NOMO-1 (cell line): ENCODE measurements at regions not wholly inside any gene's neighbourhood (a gene's known extent, or its start where the extent isn't known, plus 50 kb on each side); places are given as distances from the start of the nearest gene placed in this dataset.

ENCODE experiments used
- DNase-seq, 2 experiments: peaks; one replicate each; lab custom pipeline; 2025; ENCODE audit not compliant: unreplicated experiment in 2 of 2; lab: John Stamatoyannopoulos, UW

DNA sequence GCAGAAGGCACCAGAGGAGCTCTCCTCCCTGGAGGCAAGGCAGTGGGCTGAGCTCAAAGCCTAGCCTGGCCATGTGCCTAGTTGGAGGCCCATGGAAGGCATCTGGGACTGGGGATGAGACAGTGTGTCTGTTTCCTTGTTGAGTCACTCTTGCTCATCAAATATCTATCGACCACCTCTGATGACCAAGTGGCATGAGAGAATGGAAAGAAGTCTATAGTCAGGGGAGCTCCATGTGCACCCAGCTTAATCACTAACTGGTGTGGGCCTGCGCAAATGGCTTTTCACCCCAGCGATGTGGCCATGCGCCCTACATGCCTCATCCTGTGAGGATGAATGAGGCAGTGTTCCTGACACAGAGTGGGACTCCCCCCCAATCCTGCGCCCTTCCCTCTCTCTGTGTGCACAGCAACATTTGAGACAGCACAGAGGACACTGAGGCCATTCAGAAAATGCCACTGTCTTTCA, 229.9 kb downstream of the RPS24 start:
- no peak for DNase-seq

GRCh38 chr10:78264361-78264760, 230.7 kb downstream of the RPS24 start:
- no peak for DNase-seq

DNA sequence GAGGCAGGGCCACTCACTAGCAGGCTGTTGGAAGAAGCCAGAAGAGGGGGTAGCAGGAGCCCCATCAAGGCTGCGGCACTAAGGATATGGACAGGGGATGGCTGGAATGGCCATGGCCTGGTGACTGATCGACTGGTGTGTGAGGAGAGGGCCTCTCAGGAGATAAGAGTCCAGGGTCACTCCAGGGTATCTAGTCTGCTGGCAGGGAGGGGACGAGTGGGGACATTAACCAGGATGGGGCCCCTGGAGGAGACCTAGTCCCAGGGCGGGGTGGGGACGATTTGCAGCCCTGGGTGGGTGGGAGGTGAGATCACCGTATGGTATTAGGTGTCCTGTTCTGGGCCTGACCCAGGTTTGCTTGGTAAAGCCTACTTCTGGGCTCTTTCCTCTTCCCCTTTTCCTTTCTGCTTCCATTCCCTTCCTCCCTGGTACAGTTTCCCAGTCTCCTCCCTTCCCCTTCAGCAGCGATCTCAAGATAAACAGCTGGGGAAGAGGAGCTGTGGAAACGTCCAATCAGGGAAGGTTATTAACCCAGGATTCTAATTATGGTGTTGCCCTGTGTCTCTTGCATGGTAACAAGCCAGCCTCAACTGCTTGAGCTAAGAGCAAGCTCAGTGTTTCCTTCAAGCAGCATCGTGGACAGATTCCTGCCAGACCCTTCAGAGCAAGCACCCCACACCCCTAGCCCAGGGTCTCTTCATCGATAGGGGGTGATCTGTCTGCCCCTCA, 233.2 kb downstream of the RPS24 start:
- no peak for DNase-seq

DNA sequence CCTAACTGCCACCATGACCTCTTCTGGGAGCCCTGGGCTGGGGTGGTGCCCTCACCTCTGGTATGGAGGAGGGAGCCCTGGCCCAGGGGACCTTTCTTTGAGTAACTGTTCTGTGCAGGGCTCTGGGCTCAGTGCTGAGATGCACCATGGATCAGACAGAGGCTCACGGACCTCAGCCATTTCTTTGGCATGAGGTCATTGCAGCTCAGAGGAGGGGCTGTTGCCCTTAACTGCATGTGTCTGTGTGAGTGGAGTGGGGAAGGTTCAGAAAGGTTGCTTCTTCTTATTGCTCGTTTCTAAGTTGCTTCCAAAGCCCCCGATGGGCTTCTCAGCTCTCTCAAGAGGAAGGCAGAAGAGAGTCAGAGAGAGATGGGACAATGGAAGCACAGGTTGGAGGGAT, 233.9 kb downstream of the RPS24 start:
- DNase-seq: no peak

GRCh38 chr10:78269060-78269459, 235.4 kb downstream of the RPS24 start:
- DNase-seq: no peak

DNA sequence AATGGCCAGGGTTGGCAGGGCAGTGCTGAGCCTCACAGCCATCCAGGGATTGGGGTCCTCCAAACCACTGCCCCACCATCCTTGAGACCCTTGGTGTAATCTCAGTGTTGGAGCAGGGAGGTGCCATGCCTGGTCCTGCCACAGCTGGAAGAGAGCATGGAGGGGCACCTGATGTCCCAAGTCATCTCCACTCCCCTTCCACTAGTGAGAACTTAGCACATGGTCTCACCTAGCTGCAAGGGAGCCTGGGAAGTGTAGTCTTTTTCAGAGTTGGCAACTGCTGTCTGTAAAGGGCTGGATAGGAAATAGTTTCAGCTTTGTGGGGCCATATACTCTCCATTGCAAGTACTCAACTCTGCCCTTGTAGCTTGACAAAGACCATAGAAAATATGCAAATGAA, 238.7 kb downstream of the RPS24 start:
- DNase-seq: no peak

DNA sequence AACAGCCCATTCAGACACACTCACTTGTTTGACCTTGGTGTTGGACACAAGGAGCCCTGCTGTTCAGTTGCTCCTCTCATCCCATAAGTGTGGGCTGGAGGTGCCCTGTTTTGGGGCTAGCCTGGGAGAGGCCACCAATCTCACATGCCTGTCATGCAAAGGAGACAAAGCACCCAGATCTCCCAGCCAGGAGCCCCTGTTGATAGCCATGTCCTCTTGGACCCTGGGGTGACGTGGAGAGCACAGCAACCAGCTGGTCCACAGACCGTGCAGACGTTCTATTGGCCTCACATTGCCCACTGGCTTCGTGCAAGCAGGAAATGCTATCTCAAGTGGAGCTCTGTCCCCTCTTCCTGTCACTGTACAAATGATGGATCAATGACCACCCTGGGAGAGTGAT, 240.8 kb downstream of the RPS24 start:
- no peak for DNase-seq

GRCh38 chr10:78276139-78276538, 242.5 kb downstream of the RPS24 start:
- DNase-seq: no peak

DNA sequence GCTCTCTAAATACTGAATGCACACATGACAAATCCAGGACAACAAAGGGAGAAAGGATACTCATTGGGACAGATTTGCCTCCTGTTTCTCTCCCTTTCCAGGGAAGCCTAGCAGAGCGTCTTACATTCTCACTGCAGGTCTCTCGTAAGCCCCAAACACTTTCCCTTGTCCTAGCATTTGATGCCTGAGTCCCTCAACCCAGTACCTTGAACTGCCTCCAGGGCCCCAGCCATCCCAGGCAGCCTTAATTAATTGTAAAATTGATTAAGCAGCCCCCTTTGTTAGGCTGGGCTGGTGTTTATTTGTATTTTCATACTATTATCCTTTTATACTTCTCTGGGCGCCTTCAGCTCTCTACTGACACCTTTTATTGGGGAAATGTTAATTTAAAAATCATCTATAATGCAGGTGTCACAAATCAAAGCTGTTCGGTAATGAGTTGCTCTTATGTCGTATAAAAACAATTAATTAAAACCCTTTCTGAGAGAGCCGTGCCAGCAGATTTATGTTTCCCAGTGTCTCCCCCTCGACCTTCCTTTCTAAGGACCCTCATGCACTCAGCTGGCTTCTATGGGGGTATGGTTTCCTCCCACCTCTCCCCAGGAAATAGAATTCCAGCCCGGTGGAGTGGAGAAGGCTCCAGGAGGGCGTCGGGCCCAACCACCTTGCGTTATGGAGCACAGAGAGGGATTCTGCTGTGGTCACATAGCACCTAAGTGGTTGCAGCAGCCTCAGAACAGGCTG, 243.8 kb downstream of the RPS24 start:
- DNase-seq: no peak

DNA sequence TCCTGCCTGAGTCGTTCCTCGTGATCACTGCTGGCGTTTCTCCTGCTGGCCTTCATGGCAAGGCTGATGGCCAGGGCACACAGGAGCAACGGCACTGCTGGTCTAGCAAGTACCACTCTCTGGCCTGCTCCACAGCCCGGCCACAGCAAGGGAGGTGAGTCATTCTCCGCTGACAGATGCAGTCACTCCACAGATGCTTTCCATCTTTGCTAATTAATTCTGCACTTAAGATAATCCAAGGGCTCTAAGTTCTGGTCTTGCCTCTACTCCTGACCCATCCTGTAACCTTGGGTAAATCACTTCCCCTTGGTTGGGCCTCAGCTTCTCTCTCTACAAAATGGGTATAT, 244.4 kb downstream of the RPS24 start:
- DNase-seq: no peak

DNA sequence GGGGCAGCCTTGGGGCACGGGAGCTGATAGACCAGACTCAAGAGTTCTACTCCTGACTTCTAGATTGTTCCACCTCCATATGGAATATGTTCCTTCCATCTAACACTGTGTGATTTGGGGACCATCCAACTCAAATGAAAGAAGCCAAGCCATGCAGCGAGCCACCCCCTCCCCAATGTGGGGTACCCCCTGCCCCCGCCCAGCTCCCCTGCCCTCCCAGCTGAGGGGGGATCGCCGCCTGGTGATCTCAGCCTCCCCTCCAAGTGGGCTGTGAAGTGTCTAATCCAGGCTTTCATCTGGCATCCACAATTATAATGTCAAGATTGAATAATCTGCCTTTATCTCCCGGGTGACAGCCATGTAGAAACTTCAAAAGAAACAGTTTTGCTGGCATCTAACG, 246.1 kb downstream of the RPS24 start:
- no peak for DNase-seq

DNA sequence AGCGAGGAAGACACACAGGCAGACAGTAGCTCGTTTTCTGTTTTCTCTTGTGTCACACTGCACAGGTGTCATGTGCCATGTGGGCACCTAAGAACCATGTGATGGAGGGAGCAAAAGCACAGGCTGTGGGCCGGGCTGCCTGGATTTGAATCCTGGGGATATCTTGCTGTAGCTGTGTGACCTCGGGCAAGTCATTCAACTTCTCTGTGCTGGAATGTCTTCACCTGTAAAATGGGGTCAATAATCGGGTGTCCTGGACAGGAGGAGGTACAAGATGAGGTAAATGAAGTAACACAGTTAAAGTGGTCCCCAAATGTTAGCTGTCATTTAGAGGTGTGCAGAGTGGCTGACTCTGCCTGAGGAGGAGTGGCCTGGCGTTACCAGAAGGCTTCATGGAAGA, 246.9 kb downstream of the RPS24 start:
- DNase-seq: no peak

GRCh38 chr10:78281627-78282026, 248.0 kb downstream of the RPS24 start:
- DNase-seq: no peak

DNA sequence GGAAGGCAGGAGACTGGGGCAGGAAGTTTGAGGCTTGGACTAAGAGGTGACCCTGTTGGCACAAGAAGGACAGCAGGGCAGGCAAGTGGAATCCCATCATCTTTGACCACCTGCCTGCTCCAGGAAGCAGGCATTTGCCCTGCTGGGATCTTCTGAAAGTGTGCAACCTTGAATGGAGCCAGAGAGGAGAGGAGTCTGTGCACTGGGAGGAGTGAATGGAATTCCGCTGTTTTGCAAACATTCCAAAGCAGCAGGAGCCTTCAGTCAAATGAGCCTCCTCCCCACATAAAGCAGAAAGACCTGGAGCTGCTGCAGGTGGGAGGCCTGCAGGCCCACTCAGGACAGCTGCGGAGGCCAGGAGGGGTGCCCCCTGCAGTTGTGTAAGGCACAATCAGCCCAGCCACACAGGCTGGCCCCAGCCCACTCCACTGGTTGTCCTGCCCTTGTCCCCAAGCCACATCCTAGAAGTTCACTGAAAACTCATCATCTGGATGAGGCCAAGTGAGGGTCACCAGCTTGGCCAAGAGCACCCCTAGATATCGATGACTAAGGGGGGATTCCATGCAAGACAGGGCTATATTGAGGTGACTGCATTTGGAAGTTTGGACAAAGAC, 249.5 kb downstream of the RPS24 start:
- DNase-seq: no peak

- no peak for DNase-seq
Observed at GRCh38 chr10:78284381-78284780, 250.7 kb downstream of the RPS24 start.

- DNase-seq: no peak
Observed at GRCh38 chr10:78285226-78285625, 251.6 kb downstream of the RPS24 start.

DNA sequence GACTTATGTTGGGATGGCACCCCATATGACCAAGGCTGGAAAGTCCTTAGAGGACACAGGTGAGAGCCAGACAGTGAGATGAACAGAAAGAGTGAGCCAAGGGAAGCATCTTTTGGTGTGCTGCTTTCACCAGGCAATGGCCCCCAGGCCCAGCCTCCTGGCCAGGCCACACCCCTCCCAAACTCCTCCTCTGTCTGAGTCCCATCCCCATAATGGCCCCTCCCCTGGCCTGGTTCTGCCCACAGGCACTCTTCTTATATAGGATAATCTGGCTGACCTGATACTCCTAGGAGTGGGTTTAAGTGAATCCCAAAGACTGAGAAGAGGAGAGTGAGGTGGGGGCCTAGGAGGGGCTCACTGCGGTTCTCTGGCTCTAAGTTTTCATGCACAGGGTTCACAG, 252.5 kb downstream of the RPS24 start:
- DNase-seq: no peak

DNA sequence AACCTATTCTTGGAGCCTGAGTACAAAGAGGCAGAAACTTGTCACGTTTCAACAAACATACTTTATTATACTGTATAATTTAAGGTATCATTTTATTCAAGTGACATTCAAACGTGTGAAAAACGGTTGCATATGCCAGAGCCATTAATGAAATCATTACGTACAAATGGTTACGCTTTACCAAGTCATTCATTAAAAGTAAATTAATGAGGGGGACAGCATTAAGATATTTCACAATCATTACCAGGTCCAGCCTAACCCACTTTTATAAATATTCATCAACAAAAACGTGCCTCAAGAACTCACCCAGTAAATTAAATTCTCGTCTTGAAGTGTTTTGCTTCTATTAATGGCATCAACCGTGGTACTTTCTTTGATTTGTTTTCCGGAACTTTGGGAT, 253.0 kb downstream of the RPS24 start:
- no peak for DNase-seq

GRCh38 chr10:78287618-78288017, 254.0 kb downstream of the RPS24 start:
- DNase-seq: no peak

GRCh38 chr10:78288663-78289062, 255.0 kb downstream of the RPS24 start:
- DNase-seq: no peak

DNA sequence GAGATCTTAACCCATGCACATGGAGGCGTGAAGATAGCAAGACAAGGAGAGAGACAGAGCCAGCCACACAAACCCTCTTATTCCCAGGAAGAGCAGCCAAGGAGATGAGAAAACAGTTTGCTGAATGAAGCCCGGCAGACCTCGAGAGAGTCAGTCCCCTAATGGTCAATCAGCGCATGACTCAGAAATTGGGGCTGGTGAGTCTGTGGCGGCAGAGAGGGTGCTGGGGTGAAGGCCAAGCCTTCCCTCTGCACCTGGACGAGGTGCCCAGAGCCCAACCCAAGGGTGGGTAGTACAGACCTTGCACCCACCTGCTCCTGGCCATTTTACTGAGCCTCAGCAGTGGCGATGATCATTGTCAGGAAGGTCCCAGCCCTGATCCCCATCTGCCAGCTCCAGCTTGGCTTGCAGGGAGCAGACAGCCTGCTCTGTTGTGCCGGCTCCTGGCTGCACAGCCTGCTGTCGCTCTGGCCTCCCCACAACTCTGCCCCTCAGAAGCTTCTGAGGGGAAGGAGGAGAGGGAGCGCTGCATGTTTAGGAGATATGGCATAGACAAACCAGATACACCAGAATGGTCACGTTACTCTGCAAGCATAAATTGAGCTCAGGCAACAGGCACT, 256.6 kb downstream of the RPS24 start:
- no peak for DNase-seq

DNA sequence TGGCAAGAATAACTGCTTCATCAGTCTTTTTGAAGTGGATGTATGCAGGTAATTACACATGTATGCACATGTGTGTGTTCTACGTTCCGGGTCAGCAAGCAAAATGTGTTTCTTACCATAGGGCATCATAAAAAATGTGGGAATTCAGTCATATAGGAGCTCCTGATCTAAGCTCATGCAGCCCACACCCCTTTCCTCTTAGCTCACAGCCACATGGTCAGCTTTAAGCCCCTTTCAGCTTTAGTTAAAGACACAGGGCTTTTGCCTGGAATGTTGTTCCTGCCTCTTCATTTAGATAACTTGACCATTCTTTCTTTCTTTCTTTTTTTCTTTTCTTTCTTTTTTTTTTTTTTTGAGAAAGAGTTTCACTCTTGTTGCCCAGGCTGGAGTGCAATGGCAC, 258.1 kb downstream of the RPS24 start:
- no peak for DNase-seq
